ENCODE measurements at regions not wholly inside any gene's neighbourhood (a gene's known extent, or its start where the extent isn't known, plus 50 kb on each side); places are given as distances from the start of the nearest gene placed in this dataset.

- TF ChIP-seq CTCF (conservative IDR thresholded peaks at IDR 0.05) (no peak), EZH2 (IDR thresholded peaks at IDR 0.05; ENCODE audit: low read depth) (no peak)
Measured at GRCh38 chr3:3532508-3532907, 266.7 kb upstream of the LRRN1 start.

Measured in PC-9 (cell line).